PC-3 (cell line): ENCODE measurements at regions not wholly inside any gene's neighbourhood (a gene's known extent, or its start where the extent isn't known, plus 50 kb on each side); places are given as distances from the start of the nearest gene placed in this dataset.

ENCODE experiments used
- ATAC-seq: fragments of 200-7000 bp; cut with Tn5 transposase; 2 replicates; pipeline ENCODE4 v1.9.1; 2020; ENCODE audit warnings: mild to moderate bottlenecking, moderate library complexity
- BruUV-seq: library from RNA; stranded (reverse); fragments of 400-500 nt; replicated peaks from 2 replicates; lab custom pipeline; 2021; lab: Mats Ljungman, UMichigan
- CTCF ChIA-PET: fragments of 300-600 bp; sonication (Branson Sonifier 250); formaldehyde crosslinking; loops from one replicate; lab custom pipeline; 2022; ENCODE audit warnings: antibody characterized with exemption; lab: Charles Lee
- POLR2A ChIA-PET: fragments of 300-600 bp; sonication (Branson Sonifier 250); formaldehyde crosslinking; loops from one replicate; lab custom pipeline; 2022; ENCODE audit warnings: antibody characterized with exemption; ENCODE audit not compliant: unreplicated experiment; lab: Charles Lee
- DNase-seq: peaks from one replicate; pipeline ENCODE4 v3.0.0-alpha.2; 2015
- H2AFZ ChIP-seq: fragments of 300-600 bp; sonication (generic); 2 replicates; pipeline ENCODE4 v1.6.0; 2016; ENCODE audit warnings: antibody characterized with exemption, low read length
- H3F3A ChIP-seq: fragments of 300-600 bp; sonication (generic); one replicate; pipeline ENCODE4 v1.6.0; 2017; ENCODE audit warnings: antibody characterized with exemption, low read length, control low read depth, mild to moderate bottlenecking; ENCODE audit not compliant: unreplicated experiment
- H3K27ac ChIP-seq: fragments of 300-600 bp; sonication (generic); 2 replicates; pipeline ENCODE4 v1.5.1; 2016; ENCODE audit warnings: mild to moderate bottlenecking, low read length
- H3K27me3 ChIP-seq: fragments of 300-600 bp; sonication (generic); 2 replicates; pipeline ENCODE4 v1.6.1; 2016; ENCODE audit warnings: low read length, mixed read lengths
- H3K36me3 ChIP-seq: fragments of 300-600 bp; sonication (generic); 2 replicates; pipeline ENCODE4 v1.6.1; 2016; ENCODE audit warnings: low read depth, mixed run types, low read length, mixed read lengths
- H3K4me1 ChIP-seq: fragments of 300-600 bp; sonication (generic); 2 replicates; pipeline ENCODE4 v1.5.1; 2016; ENCODE audit warnings: low read length; ENCODE audit not compliant: insufficient read depth
- H3K4me2 ChIP-seq: fragments of 300-600 bp; sonication (generic); 2 replicates; pipeline ENCODE4 v1.6.0; 2016; ENCODE audit warnings: low read length
- H3K4me3 ChIP-seq: fragments of 300-600 bp; sonication (generic); 2 replicates; pipeline ENCODE4 v1.5.1; 2016; ENCODE audit warnings: mild to moderate bottlenecking, low read length, mixed read lengths
- H3K79me2 ChIP-seq: fragments of 300-600 bp; sonication (generic); 2 replicates; pipeline ENCODE4 v1.6.1; 2017; ENCODE audit warnings: low read length, mixed read lengths
- H3K9ac ChIP-seq: fragments of 300-600 bp; sonication (generic); 2 replicates; pipeline ENCODE4 v1.6.0; 2016; ENCODE audit warnings: mild to moderate bottlenecking, low read length
- H3K9me2 ChIP-seq: fragments of 300-600 bp; sonication (generic); replicated peaks from 2 replicates; pipeline ENCODE4 v1.6.1; 2016; ENCODE audit warnings: mixed run types, low read length, mixed read lengths
- H3K9me3 ChIP-seq: fragments of 300-600 bp; sonication (generic); 2 replicates; pipeline ENCODE4 v1.6.1; 2016; ENCODE audit warnings: low read length, mixed read lengths
- H4K20me1 ChIP-seq: fragments of 300-600 bp; sonication (generic); 2 replicates; pipeline ENCODE4 v1.6.1; 2016; ENCODE audit warnings: low read length, mixed read lengths
- CTCF ChIP-seq: fragments of 300-600 bp; sonication (generic); conservative IDR thresholded peaks from 2 replicates; pipeline ENCODE4 v1.5.1; 2017; ENCODE audit warnings: antibody characterized with exemption, low read depth, mild to moderate bottlenecking, low read length
- EZH2 ChIP-seq: fragments of 300-600 bp; sonication (generic); IDR thresholded peaks from one replicate; pipeline ENCODE4 v1.6.1; 2017; ENCODE audit warnings: antibody characterized with exemption, mild to moderate bottlenecking, low read length; ENCODE audit not compliant: unreplicated experiment
- EZH2phosphoT487 ChIP-seq: fragments of 300-600 bp; sonication (generic); IDR thresholded peaks from 2 replicates; pipeline ENCODE4 v1.6.1; 2018; ENCODE audit warnings: mild to moderate bottlenecking, antibody characterized with exemption, low read length, borderline replicate concordance
- intact Hi-C: fragments of 100-400 bp; cut with micrococcal nuclease; formaldehyde crosslinking; loops from 2 replicates; pipeline ENCODE4 v1.9.0; 2023

GRCh38 chr4:36900446-36900987 lies 344.0 kb upstream of the NWD2 start:
- H3K4me3 ChIP-seq = no peak overlapping the region
- TF ChIP-seq CTCF = no peak
- no peak for TF ChIP-seq EZH2phosphoT487
- no peak for TF ChIP-seq EZH2

GRCh38 chr4:36904823-36905222 lies 339.7 kb upstream of the NWD2 start:
- Histone ChIP-seq H3F3A (no peaks in the 10 kb centered on the region), H3K4me3 (no peak overlapping the region), H3K27ac (no peak overlapping the region), H3K4me1 (no peaks in the 10 kb centered on the region), H2AFZ (no peak overlapping the region), H3K9ac (no peak overlapping the region), H3K9me2 (no peaks in the 10 kb centered on the region), H4K20me1 (no peaks in the 10 kb centered on the region), H3K4me2 (no peak overlapping the region), H3K36me3 (no peaks in the 10 kb centered on the region), H3K79me2 (no peaks in the 10 kb centered on the region), H3K27me3 (no peaks in the 10 kb centered on the region), H3K9me3 (no peaks in the 10 kb centered on the region)
- CTCF ChIA-PET = no interaction called here
- POLR2A ChIA-PET = no interaction called here
- BruUV-seq = no TSS peak
- ATAC-seq (no peak), DNase-seq (no peak)
- intact Hi-C loops = no loop called here
- TF ChIP-seq EZH2phosphoT487 (no peak), CTCF (no peak), EZH2 (no peak)

More at GRCh38 chr4:36900446-36900987, 344.0 kb upstream of the NWD2 start:
- Histone ChIP-seq H2AFZ (no peak overlapping the region), H3K4me2 (no peak overlapping the region), H3K9ac (no peak overlapping the region), H3F3A (no peaks in the 10 kb centered on the region), H3K27me3 (no peaks in the 10 kb centered on the region), H3K9me3 (no peaks in the 10 kb centered on the region), H3K4me1 (no peaks in the 10 kb centered on the region), H3K27ac (no peak overlapping the region), H3K9me2 (no peaks in the 10 kb centered on the region), H3K79me2 (no peaks in the 10 kb centered on the region), H3K36me3 (no peaks in the 10 kb centered on the region), H4K20me1 (no peaks in the 10 kb centered on the region)
- intact Hi-C loops = no loop called here
- DNase-seq (no peak), ATAC-seq (no peak)
- ChIA-PET POLR2A (no interaction called here), CTCF (no interaction called here)
- no TSS peak for BruUV-seq

GRCh38 chr4:36914106-36914505 lies 330.4 kb upstream of the NWD2 start:
- ATAC-seq (no peak), DNase-seq (no peak)
- BruUV-seq = no TSS peak
- CTCF ChIA-PET = no interaction called here
- Histone ChIP-seq H3K9ac (no peak overlapping the region), H3K4me2 (no peak overlapping the region), H4K20me1 (no peaks in the 10 kb centered on the region), H3K36me3 (no peaks in the 10 kb centered on the region), H3K27me3 (no peaks in the 10 kb centered on the region), H3F3A (no peaks in the 10 kb centered on the region), H2AFZ (no peak overlapping the region), H3K79me2 (no peaks in the 10 kb centered on the region), H3K4me3 (no peak overlapping the region), H3K27ac (no peak overlapping the region), H3K9me3 (no peaks in the 10 kb centered on the region), H3K9me2 (no peaks in the 10 kb centered on the region), H3K4me1 (no peaks in the 10 kb centered on the region)
- TF ChIP-seq CTCF (no peak), EZH2 (no peak), EZH2phosphoT487 (no peak)
- intact Hi-C loops = no loop called here
- POLR2A ChIA-PET = no interaction called here
